ENCODE measurements at regions not wholly inside any gene's neighbourhood (a gene's known extent, or its start where the extent isn't known, plus 50 kb on each side); places are given as distances from the start of the nearest gene placed in this dataset.

- TF ChIP-seq CTCF (conservative IDR thresholded peaks at IDR 0.05; ENCODE audit: low read depth, low read length) (no peak), EZH2phosphoT487 (IDR thresholded peaks at IDR 0.05; ENCODE audit: borderline replicate concordance, low read length) (no peak)
Measured at GRCh38 chr7:50854247-50854646, 71.6 kb upstream of the GRB10 start.

Data from PC-3 (cell line).